Adrenal gland (tissue), 9 donors: ENCODE measurements at regions not wholly inside any gene's neighbourhood (a gene's known extent, or its start where the extent isn't known, plus 50 kb on each side); places are given as distances from the start of the nearest gene placed in this dataset.

Experiments used
- DNase-seq, 7 donors: peaks; one replicate each; pipeline ENCODE4 v3.0.0-alpha.2; 2019 to 2020
- H3K27ac ChIP-seq, 5 donors: fragments of 200-600 bp; sonication (generic) in 4 of 5; 1 replicate in 3 of 5; 2 replicates in 2 of 5; pipeline versions ENCODE4 v1.5.1 to v1.8.0; 2016 to 2020; ENCODE audit warnings: mild to moderate bottlenecking in 1 of 5
- H3K27me3 ChIP-seq: fragments of 200-600 bp; 2 replicates; pipeline ENCODE4 v1.8.0; 2021
- H3K36me3 ChIP-seq, 2 donors: fragments of 200-600 bp; replicated peaks in 1 of 2; 1 replicate in 1 of 2; 2 replicates in 1 of 2; pipeline versions ENCODE4 v1.5.1 to v1.8.0; 2018 to 2022
- H3K4me1 ChIP-seq, 2 donors: fragments of 200-600 bp; replicated peaks in 1 of 2; 1 replicate in 1 of 2; 2 replicates in 1 of 2; pipeline versions ENCODE4 v1.5.1 to v1.8.0; 2018 to 2021
- H3K4me3 ChIP-seq, 4 donors: fragments of 200-600 bp; sonication (generic) in 3 of 4; one replicate each; pipeline ENCODE4 v1.5.1; 2016 to 2018
- H3K9me3 ChIP-seq, 3 donors: fragments of 200-600 bp; sonication (generic) in 1 of 3; replicated peaks in 1 of 3; 1 replicate in 2 of 3; 2 replicates in 1 of 3; pipeline versions ENCODE4 v1.5.1 to v1.8.0; 2016 to 2021
- POLR2A ChIP-seq, 2 donors: fragments of 450-650 bp; IDR thresholded peaks; one replicate each; pipeline ENCODE4 v1.6.1; 2017; ENCODE audit warnings: antibody characterized with exemption in 2 of 2, mild to moderate bottlenecking in 2 of 2, moderate library complexity in 1 of 2
- WGBS, 4 donors: extraction: QIAGEN DNeasy Blood & Tissue Kit in 2 of 4; methylation state at CpG; one replicate each; pipeline versions ENCODE4 v1.1.5 to v1.1.7; 2013 to 2017; 5-methylcytosine and 5-hydroxymethylcytosine counted together
- intact Hi-C, 2 donors: fragments of 100-400 bp; cut with DNase I; formaldehyde crosslinking; loops; one replicate each; pipeline versions ENCODE4 v1.14.1 to v1.15.0; 2022 to 2023
- TF ChIP-seq, protein P1 (sequence below), 6 experiments: fragments of 450-650 bp in 4 of 6; fragments of 200-600 bp in 2 of 6; sonication (generic) in 1 of 6; IDR thresholded peaks; 1 replicate in 5 of 6; 2 replicates in 1 of 6; pipeline versions ENCODE4 v1.5.1 to v1.8.0; 2016 to 2021; ENCODE audit warnings: antibody characterized with exemption in 6 of 6, mild to moderate bottlenecking in 2 of 6, moderate library complexity in 1 of 6
- donor health status: healthy with polysubstance abuse.
- donor health status: Bipolar disorder and iron deficiency.
- donor health status: DM: yes; HTN: yes; CAD: no.
- donor health status: DM: no; HTN: no; CAD: no.
- donor health status: DM: no; HTN: no; CAD: no.

- H3K36me3 ChIP-seq, result no peaks in the 10 kb centered on the region
- H3K27me3 ChIP-seq, result no peaks in the 10 kb centered on the region
- H3K4me3 ChIP-seq, result no peak overlapping the region
- no peak for DNase-seq
- intact Hi-C loops, result no loop called here
- no peak overlapping the region for H3K27ac ChIP-seq
- no peak for TF ChIP-seq POLR2A (IDR thresholded peaks at IDR 0.05)
- TF ChIP-seq, protein P1, sequence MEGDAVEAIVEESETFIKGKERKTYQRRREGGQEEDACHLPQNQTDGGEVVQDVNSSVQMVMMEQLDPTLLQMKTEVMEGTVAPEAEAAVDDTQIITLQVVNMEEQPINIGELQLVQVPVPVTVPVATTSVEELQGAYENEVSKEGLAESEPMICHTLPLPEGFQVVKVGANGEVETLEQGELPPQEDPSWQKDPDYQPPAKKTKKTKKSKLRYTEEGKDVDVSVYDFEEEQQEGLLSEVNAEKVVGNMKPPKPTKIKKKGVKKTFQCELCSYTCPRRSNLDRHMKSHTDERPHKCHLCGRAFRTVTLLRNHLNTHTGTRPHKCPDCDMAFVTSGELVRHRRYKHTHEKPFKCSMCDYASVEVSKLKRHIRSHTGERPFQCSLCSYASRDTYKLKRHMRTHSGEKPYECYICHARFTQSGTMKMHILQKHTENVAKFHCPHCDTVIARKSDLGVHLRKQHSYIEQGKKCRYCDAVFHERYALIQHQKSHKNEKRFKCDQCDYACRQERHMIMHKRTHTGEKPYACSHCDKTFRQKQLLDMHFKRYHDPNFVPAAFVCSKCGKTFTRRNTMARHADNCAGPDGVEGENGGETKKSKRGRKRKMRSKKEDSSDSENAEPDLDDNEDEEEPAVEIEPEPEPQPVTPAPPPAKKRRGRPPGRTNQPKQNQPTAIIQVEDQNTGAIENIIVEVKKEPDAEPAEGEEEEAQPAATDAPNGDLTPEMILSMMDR (IDR thresholded peaks at IDR 0.05), result no peak
- 63 to 75% (median 65%) methylated on average over 6 of the region's 6 CpGs for WGBS, 4 donors
- no peaks in the 10 kb centered on the region for H3K9me3 ChIP-seq
- no peaks in the 10 kb centered on the region for H3K4me1 ChIP-seq
Observed at GRCh38 chr2:122323927-122324326, 568.5 kb downstream of the TSN start.

DNA sequence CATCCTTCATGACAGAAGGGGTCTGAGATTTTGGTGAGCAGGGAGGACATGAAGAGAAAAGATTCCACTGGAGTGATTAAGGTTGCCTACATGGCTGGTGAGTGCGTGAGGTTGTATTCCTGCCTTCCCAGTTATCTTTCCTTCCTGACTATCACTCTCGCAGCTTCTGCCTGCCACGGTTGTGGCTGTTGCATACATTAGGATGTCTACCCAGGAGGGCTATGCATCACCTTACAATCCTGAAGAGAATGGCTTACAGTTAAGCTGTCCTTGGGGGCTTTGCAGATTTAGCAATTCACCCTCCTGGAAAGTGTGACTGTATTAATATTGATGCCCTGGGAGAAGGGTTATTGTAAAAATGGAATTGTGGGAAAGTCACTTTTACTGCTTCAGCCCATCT lies 571.0 kb downstream of the TSN start:
- 51 to 71% (median 60%) methylated on average over 3 of the region's 3 CpGs for WGBS, 4 donors
- Histone ChIP-seq H3K9me3 (no peaks in the 10 kb centered on the region), H3K27ac (no peak overlapping the region), H3K27me3 (no peaks in the 10 kb centered on the region), H3K4me1 (no peaks in the 10 kb centered on the region), H3K36me3 (no peaks in the 10 kb centered on the region), H3K4me3 (no peak overlapping the region)
- TF ChIP-seq, protein P1 (IDR thresholded peaks at IDR 0.05), result no peak
- TF ChIP-seq POLR2A (IDR thresholded peaks at IDR 0.05), result no peak
- intact Hi-C loops, result no loop called here
- no peak for DNase-seq

- 64 to 72% (median 67%) methylated on average over 4 of the region's 4 CpGs for WGBS, 4 donors
- Histone ChIP-seq H3K36me3 (no peaks in the 10 kb centered on the region), H3K4me1 (no peaks in the 10 kb centered on the region), H3K9me3 (no peaks in the 10 kb centered on the region), H3K27me3 (no peaks in the 10 kb centered on the region), H3K27ac (no peak overlapping the region), H3K4me3 (no peak overlapping the region)
- intact Hi-C loops, result no loop called here
- DNase-seq, result no peak
- TF ChIP-seq, protein P1 (IDR thresholded peaks at IDR 0.05), result no peak
- TF ChIP-seq POLR2A (IDR thresholded peaks at IDR 0.05), result no peak
Observed at GRCh38 chr2:122328816-122329215, 573.4 kb downstream of the TSN start.

GRCh38 chr2:122329278-122329677 lies 573.8 kb downstream of the TSN start:
- WGBS, 4 donors, result 42 to 66% (median 46%) methylated on average over 2 of the region's 2 CpGs

More at GRCh38 chr2:122329278-122329677, 573.8 kb downstream of the TSN start:
- DNase-seq, result no peak
- no peaks in the 10 kb centered on the region for H3K27me3 ChIP-seq
- H3K4me1 ChIP-seq, result no peaks in the 10 kb centered on the region
- no peak overlapping the region for H3K27ac ChIP-seq
- intact Hi-C loops, result no loop called here
- no peak for TF ChIP-seq POLR2A (IDR thresholded peaks at IDR 0.05)
- TF ChIP-seq, protein P1 (IDR thresholded peaks at IDR 0.05), result no peak
- no peaks in the 10 kb centered on the region for H3K36me3 ChIP-seq
- H3K4me3 ChIP-seq, result no peak overlapping the region
- H3K9me3 ChIP-seq, result no peaks in the 10 kb centered on the region
